Adrenal gland (tissue), 5 donors: ENCODE measurements at regions not wholly inside any gene's neighbourhood (a gene's known extent, or its start where the extent isn't known, plus 50 kb on each side); places are given as distances from the start of the nearest gene placed in this dataset.

Experiments
- POLR2A ChIP-seq, 2 donors: fragments of 450-650 bp; IDR thresholded peaks; one replicate each; pipeline ENCODE4 v1.6.1; 2017; ENCODE audit warnings: antibody characterized with exemption in 2 of 2, mild to moderate bottlenecking in 2 of 2, moderate library complexity in 1 of 2
- TF ChIP-seq, protein P1 (sequence below), 6 experiments: fragments of 450-650 bp in 4 of 6; fragments of 200-600 bp in 2 of 6; sonication (generic) in 1 of 6; IDR thresholded peaks; 1 replicate in 5 of 6; 2 replicates in 1 of 6; pipeline versions ENCODE4 v1.5.1 to v1.8.0; 2016 to 2021; ENCODE audit warnings: antibody characterized with exemption in 6 of 6, mild to moderate bottlenecking in 2 of 6, moderate library complexity in 1 of 6
- donor health status: DM: no; HTN: no; CAD: no.

DNA sequence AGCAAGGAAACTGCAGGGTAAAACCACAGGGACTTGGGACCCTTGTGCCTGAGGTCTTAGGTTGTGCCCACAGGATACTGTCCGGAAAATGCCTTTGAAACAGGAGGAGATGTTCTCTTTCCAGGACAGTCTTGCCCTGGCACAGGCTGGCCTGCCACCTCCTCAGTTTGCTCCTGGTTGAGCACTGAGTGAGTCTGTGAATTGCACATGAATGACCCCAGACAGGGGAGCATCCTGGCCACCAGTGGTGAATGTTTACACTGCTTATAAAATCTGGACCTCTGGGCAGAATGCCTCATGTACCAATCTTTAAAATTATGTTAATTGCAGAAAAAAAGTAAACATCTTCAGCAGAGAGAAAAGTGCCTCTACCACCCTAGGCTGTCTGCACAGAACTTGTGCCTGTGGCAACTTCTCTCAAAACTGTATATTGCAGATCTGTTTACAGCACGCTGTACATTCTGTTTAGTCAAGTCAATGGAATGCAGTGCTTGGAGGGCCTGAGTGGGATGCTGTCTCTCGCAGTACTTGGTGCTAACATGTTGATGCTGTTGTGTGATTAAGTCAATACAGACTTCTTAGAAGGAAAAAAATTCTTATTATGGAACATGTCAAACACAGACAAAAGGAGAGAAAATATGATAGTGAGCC is 242.1 kb downstream of the SOD2 start:
- TF ChIP-seq, protein P1, sequence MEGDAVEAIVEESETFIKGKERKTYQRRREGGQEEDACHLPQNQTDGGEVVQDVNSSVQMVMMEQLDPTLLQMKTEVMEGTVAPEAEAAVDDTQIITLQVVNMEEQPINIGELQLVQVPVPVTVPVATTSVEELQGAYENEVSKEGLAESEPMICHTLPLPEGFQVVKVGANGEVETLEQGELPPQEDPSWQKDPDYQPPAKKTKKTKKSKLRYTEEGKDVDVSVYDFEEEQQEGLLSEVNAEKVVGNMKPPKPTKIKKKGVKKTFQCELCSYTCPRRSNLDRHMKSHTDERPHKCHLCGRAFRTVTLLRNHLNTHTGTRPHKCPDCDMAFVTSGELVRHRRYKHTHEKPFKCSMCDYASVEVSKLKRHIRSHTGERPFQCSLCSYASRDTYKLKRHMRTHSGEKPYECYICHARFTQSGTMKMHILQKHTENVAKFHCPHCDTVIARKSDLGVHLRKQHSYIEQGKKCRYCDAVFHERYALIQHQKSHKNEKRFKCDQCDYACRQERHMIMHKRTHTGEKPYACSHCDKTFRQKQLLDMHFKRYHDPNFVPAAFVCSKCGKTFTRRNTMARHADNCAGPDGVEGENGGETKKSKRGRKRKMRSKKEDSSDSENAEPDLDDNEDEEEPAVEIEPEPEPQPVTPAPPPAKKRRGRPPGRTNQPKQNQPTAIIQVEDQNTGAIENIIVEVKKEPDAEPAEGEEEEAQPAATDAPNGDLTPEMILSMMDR (IDR thresholded peaks at IDR 0.05) = no peak
- no peak for TF ChIP-seq POLR2A (IDR thresholded peaks at IDR 0.05)
